Lower leg skin (tissue), 3 donors: ENCODE measurements at regions not wholly inside any gene's neighbourhood (a gene's known extent, or its start where the extent isn't known, plus 50 kb on each side); places are given as distances from the start of the nearest gene placed in this dataset.
"Not testable (repeated sequence)": the region's sequence is repeated elsewhere in the genome, so short reads cannot be mapped to it uniquely, and the experiment has no call there.

Source experiments
- CTCF ChIP-seq, 3 donors: fragments of 450-650 bp; IDR thresholded peaks; one replicate each; pipeline ENCODE4 v1.5.1; 2016; ENCODE audit warnings: antibody characterized with exemption in 3 of 3, mild to moderate bottlenecking in 3 of 3, moderate library complexity in 2 of 3
- POLR2A ChIP-seq, 2 donors: fragments of 450-650 bp; IDR thresholded peaks; one replicate each; pipeline ENCODE4 v1.6.1; 2016 to 2017; ENCODE audit warnings: antibody characterized with exemption in 2 of 2, mild to moderate bottlenecking in 1 of 2, moderate library complexity in 1 of 2

GRCh38 chr18:39127538-39127937 is 1561.9 kb upstream of the CELF4 start:
- TF ChIP-seq CTCF, POLR2A (IDR thresholded peaks at IDR 0.05): not testable (repeated sequence)
